Spleen (tissue), 11 donors: ENCODE measurements at regions not wholly inside any gene's neighbourhood (a gene's known extent, or its start where the extent isn't known, plus 50 kb on each side); places are given as distances from the start of the nearest gene placed in this dataset.

ENCODE experiments used
- DNase-seq: peaks from one replicate; pipeline ENCODE4 v3.0.0-alpha.2; 2020
- H3K27ac ChIP-seq, 8 donors: fragments of 200-600 bp; sonication (generic) in 7 of 8; 1 replicate in 4 of 8; 2 replicates in 4 of 8; pipeline versions ENCODE4 v1.5.0 to v1.8.0; 2016 to 2021; ENCODE audit warnings: inconsistent platforms in 4 of 8, mild to moderate bottlenecking in 4 of 8, moderate library complexity in 1 of 8
- H3K27me3 ChIP-seq, 7 donors: fragments of 200-600 bp; sonication (generic) in 6 of 7; replicated peaks in 1 of 7; 1 replicate in 4 of 7; 2 replicates in 3 of 7; pipeline versions ENCODE4 v1.5.0 to v1.8.0; 2016 to 2021; ENCODE audit warnings: inconsistent platforms in 3 of 7, mild to moderate bottlenecking in 1 of 7
- H3K36me3 ChIP-seq, 6 donors: fragments of 200-600 bp; sonication (generic) in 5 of 6; 1 replicate in 4 of 6; 2 replicates in 2 of 6; pipeline versions ENCODE4 v1.5.0 to v1.8.0; 2016 to 2021; ENCODE audit warnings: inconsistent platforms in 2 of 6
- H3K4me1 ChIP-seq, 6 donors: fragments of 200-600 bp; sonication (generic) in 5 of 6; 1 replicate in 3 of 6; 2 replicates in 3 of 6; pipeline versions ENCODE4 v1.5.0 to v1.8.0; 2016 to 2021; ENCODE audit warnings: inconsistent platforms in 3 of 6
- H3K4me3 ChIP-seq, 8 donors: fragments of 200-600 bp; sonication (generic) in 7 of 8; 1 replicate in 4 of 8; 2 replicates in 4 of 8; pipeline versions ENCODE4 v1.5.0 to v1.8.0; 2016 to 2021; ENCODE audit warnings: inconsistent platforms in 4 of 8, mild to moderate bottlenecking in 4 of 8, moderate library complexity in 2 of 8
- H3K9me3 ChIP-seq, 8 donors: fragments of 200-600 bp; sonication (generic) in 7 of 8; 1 replicate in 4 of 8; 2 replicates in 4 of 8; pipeline versions ENCODE4 v1.5.0 to v1.8.0; 2016 to 2021; ENCODE audit warnings: inconsistent platforms in 4 of 8
- CTCF ChIP-seq, 11 experiments: fragments of 200-600 bp in 7 of 11; fragments of 450-650 bp in 4 of 11; sonication (generic) in 4 of 11; IDR thresholded peaks in 8 of 11; conservative IDR thresholded peaks in 3 of 11; 1 replicate in 7 of 11; 2 replicates in 4 of 11; pipeline versions ENCODE4 v1.4.0 to v1.8.0; 2016 to 2021; ENCODE audit warnings: antibody characterized with exemption in 11 of 11, inconsistent platforms in 4 of 11, mild to moderate bottlenecking in 1 of 11
- POLR2A ChIP-seq, 3 donors: fragments of 450-650 bp; IDR thresholded peaks; one replicate each; pipeline ENCODE4 v1.5.1; 2017; ENCODE audit warnings: antibody characterized with exemption in 3 of 3, mild to moderate bottlenecking in 1 of 3
- POLR2AphosphoS5 ChIP-seq, 3 donors: sonication (generic); formaldehyde crosslinking; IDR thresholded peaks; one replicate each; pipeline ENCODE4 v1.5.1; 2017; ENCODE audit warnings: antibody characterized with exemption in 3 of 3
- WGBS, 5 donors: extraction: QIAGEN DNeasy Blood & Tissue Kit in 3 of 5; methylation state at CpG; one replicate each; pipeline versions ENCODE4 v1.1.5 to v1.1.7; 2013 to 2018; 5-methylcytosine and 5-hydroxymethylcytosine counted together
- intact Hi-C: fragments of 100-400 bp; cut with DNase I; formaldehyde crosslinking; loops from one replicate; pipeline ENCODE4 v1.15.0; 2023; ENCODE audit warnings: low total_unique reads
- donor health status: healthy with polysubstance abuse.
- donor health status: DM: no; HTN: no; CAD: no; lungs with moderate emphysema.
- donor health status: DM: no; HTN: no; CAD: no.
- donor health status: Bipolar disorder and iron deficiency.
- donor health status: healthy.
- donor health status: DM: no; HTN: no; CAD: no.
- donor health status: DM: yes; HTN: yes; CAD: no.

GRCh38 chr9:82567953-82568352 is 495.0 kb downstream of the RASEF start:
- H3K9me3 ChIP-seq = peaks cover 0 to 7% (median 0%) of the 10 kb centered on the region in 8 donors
- no peaks in the 10 kb centered on the region for H3K27me3 ChIP-seq
- H3K36me3 ChIP-seq = no peaks in the 10 kb centered on the region
- H3K4me1 ChIP-seq = no peaks in the 10 kb centered on the region
- 85 to 95% (median 91%) methylated on average over 3 of the region's 3 CpGs for WGBS, 5 donors
- no peak overlapping the region for H3K4me3 ChIP-seq
- no peak for DNase-seq
- TF ChIP-seq POLR2AphosphoS5 (IDR thresholded peaks at IDR 0.05) (no peak), POLR2A (IDR thresholded peaks at IDR 0.05) (no peak), CTCF (IDR thresholded peaks at IDR 0.05 in 8 of 11, conservative IDR thresholded peaks at IDR 0.05 in 3 of 11) (no peak)
- no peak overlapping the region for H3K27ac ChIP-seq
- intact Hi-C loops = no loop called here

GRCh38 chr9:82570226-82570625 is 492.7 kb downstream of the RASEF start:
- Histone ChIP-seq H3K4me3 (no peak overlapping the region), H3K4me1 (no peaks in the 10 kb centered on the region), H3K27me3 (no peaks in the 10 kb centered on the region), H3K27ac (no peak overlapping the region), H3K9me3 (peaks cover 0 to 23% (median 17%) of the 10 kb centered on the region in 8 donors), H3K36me3 (no peaks in the 10 kb centered on the region)
- no peak for DNase-seq
- no peak for TF ChIP-seq POLR2AphosphoS5 (IDR thresholded peaks at IDR 0.05)
- TF ChIP-seq POLR2A (IDR thresholded peaks at IDR 0.05) = no peak
- no peak for TF ChIP-seq CTCF (IDR thresholded peaks at IDR 0.05 in 8 of 11, conservative IDR thresholded peaks at IDR 0.05 in 3 of 11)
- intact Hi-C loops = no loop called here

GRCh38 chr9:82571540-82571939 is 491.4 kb downstream of the RASEF start:
- Histone ChIP-seq H3K4me1 (no peaks in the 10 kb centered on the region), H3K9me3 (peaks cover 0 to 35% (median 23%) of the 10 kb centered on the region in 8 donors), H3K36me3 (no peaks in the 10 kb centered on the region), H3K27me3 (no peaks in the 10 kb centered on the region), H3K27ac (no peak overlapping the region), H3K4me3 (no peak overlapping the region)
- no peak for TF ChIP-seq POLR2A (IDR thresholded peaks at IDR 0.05)
- TF ChIP-seq POLR2AphosphoS5 (IDR thresholded peaks at IDR 0.05) = no peak
- no peak for TF ChIP-seq CTCF (IDR thresholded peaks at IDR 0.05 in 8 of 11, conservative IDR thresholded peaks at IDR 0.05 in 3 of 11)
- intact Hi-C loops = no loop called here
- DNase-seq = no peak

GRCh38 chr9:82572146-82572545 is 490.8 kb downstream of the RASEF start:
- TF ChIP-seq POLR2AphosphoS5 (IDR thresholded peaks at IDR 0.05) (no peak), CTCF (IDR thresholded peaks at IDR 0.05 in 8 of 11, conservative IDR thresholded peaks at IDR 0.05 in 3 of 11) (no peak), POLR2A (IDR thresholded peaks at IDR 0.05) (no peak)
- no peaks in the 10 kb centered on the region for H3K4me1 ChIP-seq
- 73 to 94% (median 85%) methylated on average over 2 of the region's 2 CpGs for WGBS, 5 donors
- no peak for DNase-seq
- no peaks in the 10 kb centered on the region for H3K36me3 ChIP-seq
- peaks cover 0 to 35% (median 23%) of the 10 kb centered on the region in 8 donors for H3K9me3 ChIP-seq
- H3K4me3 ChIP-seq = no peak overlapping the region
- intact Hi-C loops = no loop called here
- H3K27ac ChIP-seq = no peak overlapping the region
- H3K27me3 ChIP-seq = no peaks in the 10 kb centered on the region
